ENCODE measurements at regions not wholly inside any gene's neighbourhood (a gene's known extent, or its start where the extent isn't known, plus 50 kb on each side); places are given as distances from the start of the nearest gene placed in this dataset.

DNA sequence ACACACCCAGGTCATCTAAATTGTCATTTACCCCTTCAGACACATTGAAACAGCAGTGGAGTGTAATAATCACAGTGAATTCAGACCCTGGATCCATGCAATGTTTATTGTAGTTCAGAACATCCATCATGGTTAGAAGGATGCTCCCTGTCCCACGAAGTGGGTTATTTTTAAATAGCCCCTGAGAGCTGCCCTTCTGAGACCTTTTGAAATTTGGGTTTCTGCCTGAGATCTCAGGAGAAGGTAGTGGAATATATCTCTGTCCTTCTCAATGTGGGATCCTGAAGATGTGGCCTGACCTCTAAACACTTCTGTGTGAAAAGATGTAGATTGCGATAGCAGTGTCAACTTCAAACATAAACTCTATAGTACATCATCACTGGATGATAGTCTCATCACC lies 1080.6 kb downstream of the TMEM121 start:
- TF ChIP-seq, protein P1, sequence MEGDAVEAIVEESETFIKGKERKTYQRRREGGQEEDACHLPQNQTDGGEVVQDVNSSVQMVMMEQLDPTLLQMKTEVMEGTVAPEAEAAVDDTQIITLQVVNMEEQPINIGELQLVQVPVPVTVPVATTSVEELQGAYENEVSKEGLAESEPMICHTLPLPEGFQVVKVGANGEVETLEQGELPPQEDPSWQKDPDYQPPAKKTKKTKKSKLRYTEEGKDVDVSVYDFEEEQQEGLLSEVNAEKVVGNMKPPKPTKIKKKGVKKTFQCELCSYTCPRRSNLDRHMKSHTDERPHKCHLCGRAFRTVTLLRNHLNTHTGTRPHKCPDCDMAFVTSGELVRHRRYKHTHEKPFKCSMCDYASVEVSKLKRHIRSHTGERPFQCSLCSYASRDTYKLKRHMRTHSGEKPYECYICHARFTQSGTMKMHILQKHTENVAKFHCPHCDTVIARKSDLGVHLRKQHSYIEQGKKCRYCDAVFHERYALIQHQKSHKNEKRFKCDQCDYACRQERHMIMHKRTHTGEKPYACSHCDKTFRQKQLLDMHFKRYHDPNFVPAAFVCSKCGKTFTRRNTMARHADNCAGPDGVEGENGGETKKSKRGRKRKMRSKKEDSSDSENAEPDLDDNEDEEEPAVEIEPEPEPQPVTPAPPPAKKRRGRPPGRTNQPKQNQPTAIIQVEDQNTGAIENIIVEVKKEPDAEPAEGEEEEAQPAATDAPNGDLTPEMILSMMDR (IDR thresholded peaks at IDR 0.05) = no peak
- TF ChIP-seq POLR2A (IDR thresholded peaks at IDR 0.05) = no peak
